Activated T-cell treated with anti-CD3 and anti-CD28 coated beads for 1 hour (primary cell): ENCODE measurements at regions not wholly inside any gene's neighbourhood (a gene's known extent, or its start where the extent isn't known, plus 50 kb on each side); places are given as distances from the start of the nearest gene placed in this dataset.
"Not testable (repeated sequence)": the region's sequence is repeated elsewhere in the genome, so short reads cannot be mapped to it uniquely, and the experiment has no call there.

Experiments used
- DNase-seq: peaks from one replicate; pipeline ENCODE4 v3.0.0-alpha.2; 2020; ENCODE audit warnings: low read depth

- no peak for DNase-seq
Measured at GRCh38 chr21:16420031-16420724, 690.4 kb downstream of the USP25 start.

- DNase-seq = no peak
Measured at GRCh38 chr21:16421007-16421406, 691.2 kb downstream of the USP25 start.

- DNase-seq = no peak
Measured at GRCh38 chr21:16421965-16422364, 692.2 kb downstream of the USP25 start.

GRCh38 chr21:16422702-16423101 lies 692.9 kb downstream of the USP25 start:
- no peak for DNase-seq

DNA sequence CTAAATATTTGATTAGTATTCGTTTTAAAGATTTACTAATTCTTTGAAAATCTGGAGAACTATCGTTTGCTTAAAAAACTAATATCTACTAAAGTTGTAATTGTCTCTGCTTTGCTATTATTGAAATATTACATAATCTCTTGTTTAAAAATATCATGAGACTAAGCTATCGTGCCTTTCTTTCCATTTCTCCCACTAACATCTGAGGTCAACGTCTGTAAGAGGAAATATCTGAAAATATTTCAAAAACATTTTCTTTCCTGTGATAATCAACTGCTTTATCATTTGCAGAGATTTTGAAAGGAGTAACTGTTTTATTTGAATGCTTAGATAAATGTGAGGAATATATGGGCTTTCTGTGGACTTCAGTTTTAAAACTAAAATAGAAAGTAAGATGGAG lies 694.1 kb downstream of the USP25 start:
- no peak for DNase-seq

GRCh38 chr21:16424331-16424751 lies 694.6 kb downstream of the USP25 start:
- DNase-seq = no peak

DNA sequence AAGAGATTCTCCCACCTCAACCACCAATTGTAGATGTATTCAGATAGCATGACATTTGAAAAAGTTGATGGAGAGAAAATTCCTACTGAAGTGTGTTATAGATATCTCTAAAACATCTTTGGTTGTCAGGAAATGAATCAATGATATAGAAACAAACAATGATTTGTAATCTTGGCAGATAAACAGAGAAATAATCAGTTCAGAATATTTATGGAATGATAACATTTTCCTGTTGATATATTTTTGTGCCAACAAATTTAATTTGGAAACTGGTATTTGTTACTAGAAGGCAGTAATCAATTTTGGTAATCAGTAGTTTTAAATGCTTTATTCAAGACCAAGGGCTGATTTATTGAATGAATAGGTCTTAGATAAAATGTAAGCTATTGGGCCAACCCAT lies 695.6 kb downstream of the USP25 start:
- no peak for DNase-seq

GRCh38 chr21:16426936-16427335 lies 697.2 kb downstream of the USP25 start:
- DNase-seq = no peak

DNA sequence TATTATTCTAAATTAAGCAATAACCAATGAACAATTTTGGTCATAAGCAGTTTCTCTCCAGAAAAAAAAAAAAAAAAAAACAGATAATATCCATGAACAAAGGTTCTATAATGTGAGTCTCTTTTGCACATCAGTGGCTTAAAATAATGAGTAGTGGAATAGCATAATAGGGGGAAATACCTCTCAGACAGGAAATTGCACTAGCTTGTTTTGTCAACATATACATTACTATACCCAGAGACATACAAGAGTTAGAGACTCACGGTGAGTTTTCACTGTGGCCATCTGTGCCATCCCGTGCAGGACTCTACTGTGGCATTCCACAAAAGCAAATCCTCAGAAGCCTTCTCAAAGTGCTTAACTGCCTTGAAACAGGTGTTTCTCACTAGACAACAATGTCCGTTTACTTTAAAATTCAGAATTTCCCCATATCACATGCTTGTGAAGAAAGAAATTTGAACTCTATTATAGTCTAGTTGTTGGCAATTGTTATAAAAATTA lies 697.9 kb downstream of the USP25 start:
- DNase-seq = no peak

DNA sequence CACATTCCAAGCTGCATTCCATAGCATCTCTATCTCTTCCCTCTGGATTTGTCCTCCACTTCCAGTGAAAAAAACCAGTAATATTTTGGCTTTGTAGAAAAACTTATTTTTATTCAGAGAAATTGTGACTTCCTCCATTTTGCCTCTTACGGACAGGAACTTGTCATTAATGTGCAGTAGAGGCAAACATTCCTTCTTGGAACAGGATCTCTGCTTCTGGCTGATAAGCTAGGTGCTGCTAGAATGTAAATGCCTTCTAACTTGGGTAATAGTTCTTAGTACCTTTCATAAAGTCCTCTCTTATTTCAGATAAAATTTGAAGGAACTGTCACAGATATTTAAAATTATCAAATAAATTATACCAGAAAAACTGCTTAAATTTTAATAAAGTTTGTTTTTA lies 707.8 kb downstream of the USP25 start:
- DNase-seq = no peak

DNA sequence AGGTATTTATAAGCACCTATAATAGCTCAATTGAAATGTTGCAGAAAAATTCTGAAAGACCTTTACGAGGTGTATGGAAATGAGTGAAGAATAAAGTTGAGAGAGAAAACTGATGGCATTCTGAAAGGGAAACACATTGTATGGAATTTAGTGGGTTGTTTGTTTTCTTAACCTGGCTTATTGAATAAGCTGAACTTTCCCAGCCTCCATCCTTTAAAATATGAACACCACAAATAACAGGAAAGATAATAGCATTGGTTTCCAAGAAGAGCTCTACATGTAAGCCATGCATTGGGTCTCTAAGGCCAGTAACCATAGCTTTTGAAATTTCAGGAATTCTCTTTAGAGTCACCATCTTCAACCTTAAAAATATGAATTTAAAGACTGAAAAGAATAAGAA lies 709.0 kb downstream of the USP25 start:
- no peak for DNase-seq

GRCh38 chr21:16441789-16442188 lies 712.0 kb downstream of the USP25 start:
- no peak for DNase-seq

- DNase-seq = no peak
Measured at GRCh38 chr21:16454399-16454798, 724.6 kb downstream of the USP25 start.

- DNase-seq = no peak
Measured at GRCh38 chr21:16455526-16455925, 725.7 kb downstream of the USP25 start.

DNA sequence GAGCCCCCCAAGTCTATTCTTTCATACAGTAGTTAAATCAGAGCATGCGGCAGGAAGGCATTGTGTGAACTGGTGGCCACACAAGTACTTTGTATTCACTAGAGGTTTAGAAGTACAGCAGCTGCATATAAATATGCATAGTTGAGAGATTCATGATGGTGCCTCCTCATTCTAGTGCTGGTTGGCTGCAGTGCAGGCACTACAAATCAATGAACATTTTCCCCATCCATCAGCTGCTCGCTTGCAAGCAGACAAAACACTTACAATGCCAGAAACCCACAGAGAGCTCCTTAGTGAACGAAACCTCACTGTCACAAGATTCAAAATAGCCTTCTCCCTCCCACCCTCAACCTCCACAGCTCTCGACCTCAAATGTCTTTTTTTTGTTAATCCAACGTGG lies 726.2 kb downstream of the USP25 start:
- DNase-seq = no peak

DNA sequence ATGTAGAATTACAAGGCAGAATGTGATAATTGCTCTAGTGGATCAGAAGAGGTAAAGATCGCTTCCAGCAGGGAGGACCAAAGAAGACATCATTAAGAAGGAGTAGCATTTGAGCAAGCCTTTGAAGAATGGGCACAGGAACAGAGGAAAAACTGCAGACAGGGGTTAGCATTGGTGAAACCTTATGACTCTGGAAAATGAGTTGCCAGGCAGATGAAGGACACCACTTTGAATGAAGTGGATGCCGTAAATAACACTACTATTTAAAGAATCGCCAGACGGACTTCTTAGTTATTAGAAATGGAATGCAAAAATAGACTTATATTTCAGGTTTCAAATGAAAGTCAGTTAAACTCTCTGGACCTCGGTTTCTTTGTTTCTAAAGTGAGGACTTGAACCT lies 727.7 kb downstream of the USP25 start:
- no peak for DNase-seq

GRCh38 chr21:16460936-16461335 lies 731.2 kb downstream of the USP25 start:
- no peak for DNase-seq

GRCh38 chr21:16464211-16464889 lies 734.6 kb downstream of the USP25 start:
- not testable (repeated sequence) for DNase-seq

DNA sequence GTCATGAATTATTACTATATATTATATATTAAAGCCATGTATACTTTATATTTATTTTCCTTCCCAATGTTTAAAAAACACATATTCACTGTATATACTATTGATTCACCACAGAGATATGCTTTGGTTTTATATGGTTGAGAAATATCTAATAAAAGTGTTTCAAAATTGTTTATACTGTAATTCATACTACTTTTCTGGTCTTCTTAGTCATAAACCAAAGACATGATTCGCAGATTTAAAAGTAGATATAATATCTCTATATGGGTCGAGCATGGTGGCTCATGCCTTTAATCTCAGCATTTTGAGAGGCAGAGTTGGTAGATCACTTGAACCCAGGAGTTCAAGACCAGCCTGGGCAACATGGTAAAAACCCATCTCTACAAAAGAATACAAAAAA lies 738.4 kb downstream of the USP25 start:
- DNase-seq = no peak

DNA sequence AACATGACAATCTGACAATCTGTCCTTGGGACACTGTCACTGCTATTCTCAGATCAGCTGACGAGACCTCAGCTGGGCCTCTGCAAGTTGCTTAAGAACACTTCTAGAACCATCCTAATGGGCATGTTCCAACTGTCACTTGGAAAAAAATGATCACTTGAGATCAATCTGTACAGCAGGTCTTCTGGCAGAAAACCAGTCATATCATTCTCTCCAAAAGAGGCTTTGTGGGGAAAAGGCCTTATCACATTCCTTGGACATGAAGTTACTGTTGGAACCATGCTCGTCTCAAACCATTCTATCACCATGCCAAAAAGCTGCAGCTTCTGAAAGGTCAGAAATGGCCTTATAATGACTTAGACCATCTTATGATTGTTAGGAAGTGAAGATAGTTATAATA lies 744.2 kb downstream of the USP25 start:
- no peak for DNase-seq

- no peak for DNase-seq
Measured at GRCh38 chr21:16476056-16476825, 746.5 kb downstream of the USP25 start.

GRCh38 chr21:16488042-16488441 lies 758.3 kb downstream of the USP25 start:
- DNase-seq = no peak

GRCh38 chr21:16492356-16492755 lies 762.6 kb downstream of the USP25 start:
- no peak for DNase-seq
